Liver (tissue), 2 donors: ENCODE measurements at regions not wholly inside any gene's neighbourhood (a gene's known extent, or its start where the extent isn't known, plus 50 kb on each side); places are given as distances from the start of the nearest gene placed in this dataset.

Experiments
- CTCF ChIP-seq: fragments of 150-350 bp; IDR thresholded peaks from 2 replicates; pipeline ENCODE4 v1.5.1; 2017; ENCODE audit warnings: improper control_type of control experiment, low read depth, low read length; ENCODE audit not compliant: missing input control
- YY1 ChIP-seq: IDR thresholded peaks from 2 replicates; pipeline ENCODE4 v1.6.1; 2016; ENCODE audit warnings: antibody characterized with exemption, mild to moderate bottlenecking
- donor health status: healthy.

- TF ChIP-seq CTCF (no peak), YY1 (no peak)
Measured at GRCh38 chr15:93179700-93180102, 90.7 kb upstream of the RGMA start.
